GM06990 (cell line): ENCODE measurements at regions not wholly inside any gene's neighbourhood (a gene's known extent, or its start where the extent isn't known, plus 50 kb on each side); places are given as distances from the start of the nearest gene placed in this dataset.

ENCODE experiments used
- DNase-seq: peaks from one replicate; pipeline ENCODE4 v3.0.0-alpha.2; 2011; ENCODE audit not compliant: insufficient read length; ENCODE audit errors: extremely low read depth
- H3K27me3 ChIP-seq: replicated peaks from 2 replicates; pipeline ENCODE4 v1.6.0; 2011; ENCODE audit warnings: low read length; ENCODE audit not compliant: control insufficient read depth, insufficient read depth
- H3K36me3 ChIP-seq: 2 replicates; pipeline ENCODE4 v1.5.1; 2011; ENCODE audit warnings: low read length; ENCODE audit not compliant: control insufficient read depth, insufficient read depth
- H3K4me3 ChIP-seq: replicated peaks from 2 replicates; pipeline ENCODE4 v1.5.1; 2011; ENCODE audit warnings: low read depth, mild to moderate bottlenecking, control low read depth, low read length
- CTCF ChIP-seq: IDR thresholded peaks from 2 replicates; pipeline ENCODE4 v1.5.1; 2011; ENCODE audit warnings: low read length, control low read depth, mild to moderate bottlenecking, inconsistent platforms; ENCODE audit not compliant: insufficient read depth, poor library complexity, severe bottlenecking

GRCh38 chr7:56570968-56571367, 454.8 kb upstream of the NUPR2 start:
- no peak for TF ChIP-seq CTCF
- no peak for DNase-seq
- Histone ChIP-seq H3K36me3 (no peaks in the 10 kb centered on the region), H3K4me3 (no peak overlapping the region), H3K27me3 (no peaks in the 10 kb centered on the region)

DNA sequence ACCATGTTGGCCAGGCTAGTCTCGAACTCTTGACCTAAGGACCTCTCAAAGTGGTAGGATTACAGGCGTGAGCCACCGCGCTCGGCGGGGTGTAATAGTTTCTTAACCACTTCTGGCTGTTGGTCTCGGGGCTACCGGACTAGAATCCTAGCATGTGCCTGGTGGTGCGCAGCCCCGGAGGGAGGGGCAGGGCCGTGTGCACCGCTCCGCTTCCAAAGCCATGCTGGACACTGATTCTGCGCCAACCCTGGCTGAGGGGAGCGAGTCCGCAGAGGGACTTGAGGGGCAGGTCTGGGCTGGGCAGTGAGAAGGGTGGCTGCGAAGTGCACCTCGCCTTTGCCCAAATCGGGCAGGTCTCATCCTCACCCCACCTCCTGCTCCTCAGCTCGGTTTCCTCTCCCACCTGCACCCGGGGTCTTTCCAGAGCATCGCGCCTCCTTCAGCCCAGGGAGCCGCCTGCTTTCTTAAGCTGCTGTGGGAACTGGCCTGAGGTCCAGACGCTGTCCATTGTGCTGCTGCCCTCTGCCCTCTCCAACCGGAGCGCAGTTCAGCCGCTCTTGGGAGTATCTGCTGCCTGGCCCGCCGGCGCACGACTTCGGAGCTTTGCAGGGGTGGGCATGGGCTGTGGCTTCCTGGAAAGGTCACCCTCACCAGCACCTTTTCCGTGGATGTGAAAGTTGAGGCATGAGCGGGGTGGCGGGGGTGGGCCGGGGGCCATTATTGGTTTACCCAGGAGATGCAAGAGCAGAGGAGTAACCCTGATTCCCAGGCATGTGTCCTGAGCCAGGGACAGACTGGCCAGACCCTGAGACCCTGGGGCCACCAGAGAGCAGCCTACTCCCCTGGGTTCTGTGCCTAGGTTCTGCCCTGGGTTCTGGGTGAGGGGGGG, 422.6 kb upstream of the NUPR2 start:
- H3K4me3 ChIP-seq, result no peak overlapping the region
- H3K27me3 ChIP-seq, result no peaks in the 10 kb centered on the region
- no peaks in the 10 kb centered on the region for H3K36me3 ChIP-seq
- DNase-seq, result no peak
- TF ChIP-seq CTCF, result no peak

DNA sequence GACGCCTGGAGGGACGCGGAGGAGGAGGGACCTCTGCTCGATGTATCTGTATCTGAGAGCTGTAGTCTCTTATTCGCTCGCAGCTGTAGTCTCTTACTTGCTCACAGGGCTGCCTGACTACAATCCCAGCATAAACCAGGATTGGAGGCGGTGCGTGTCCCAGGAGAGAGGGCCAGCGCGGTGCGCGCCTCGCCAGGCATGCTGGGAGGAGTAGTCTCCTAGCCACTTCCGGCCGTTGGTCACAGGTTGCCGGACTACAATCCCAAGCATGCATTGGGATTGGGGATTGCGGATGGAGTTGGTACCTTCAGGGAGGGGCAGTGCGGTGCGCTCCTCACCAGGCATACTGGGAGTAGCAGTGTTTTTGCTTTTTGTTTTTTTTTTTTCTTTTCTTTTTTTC, 421.7 kb upstream of the NUPR2 start:
- no peak for DNase-seq
- Histone ChIP-seq H3K4me3 (no peak overlapping the region), H3K36me3 (no peaks in the 10 kb centered on the region), H3K27me3 (no peaks in the 10 kb centered on the region)
- TF ChIP-seq CTCF, result no peak

- no peak for TF ChIP-seq CTCF
- no peak for DNase-seq
- no peak overlapping the region for H3K4me3 ChIP-seq
Measured at GRCh38 chr7:56537477-56537876, 421.3 kb upstream of the NUPR2 start.

GRCh38 chr7:56495165-56495564, 378.9 kb upstream of the NUPR2 start:
- DNase-seq, result no peak
- H3K36me3 ChIP-seq, result no peaks in the 10 kb centered on the region
- TF ChIP-seq CTCF, result no peak
- no peaks in the 10 kb centered on the region for H3K27me3 ChIP-seq
- H3K4me3 ChIP-seq, result no peak overlapping the region

More at GRCh38 chr7:56537477-56537876, 421.3 kb upstream of the NUPR2 start:
- Histone ChIP-seq H3K36me3 (no peaks in the 10 kb centered on the region), H3K27me3 (no peaks in the 10 kb centered on the region)
